Esophagus squamous epithelium (tissue), 5 donors: ENCODE measurements at regions not wholly inside any gene's neighbourhood (a gene's known extent, or its start where the extent isn't known, plus 50 kb on each side); places are given as distances from the start of the nearest gene placed in this dataset.

Experiments
- DNase-seq: peaks from one replicate; lab custom pipeline; 2025; lab: John Stamatoyannopoulos, UW
- H3K27ac ChIP-seq, 4 donors: fragments of 200-600 bp; sonication (generic); one replicate each; pipeline ENCODE4 v1.5.1; 2016 to 2019; ENCODE audit warnings: mild to moderate bottlenecking in 1 of 4
- H3K27me3 ChIP-seq, 4 donors: fragments of 200-600 bp; sonication (generic); 1 replicate in 3 of 4; 2 replicates in 1 of 4; pipeline versions ENCODE4 v1.5.1 to v1.6.0; 2017 to 2021; ENCODE audit warnings: antibody characterized with exemption in 1 of 4
- H3K36me3 ChIP-seq, 3 donors: fragments of 200-600 bp; sonication (generic); one replicate each; pipeline ENCODE4 v1.5.1; 2016 to 2019
- H3K4me1 ChIP-seq, 3 donors: fragments of 200-600 bp; sonication (generic); one replicate each; pipeline ENCODE4 v1.5.1; 2017 to 2019
- H3K4me3 ChIP-seq, 4 donors: fragments of 200-600 bp; sonication (generic); 1 replicate in 3 of 4; 2 replicates in 1 of 4; pipeline ENCODE4 v1.5.1; 2016 to 2019; ENCODE audit warnings: mild to moderate bottlenecking in 2 of 4, moderate library complexity in 1 of 4
- H3K9me3 ChIP-seq, 3 donors: fragments of 200-600 bp; sonication (generic); one replicate each; pipeline ENCODE4 v1.5.1; 2016 to 2019
- POLR2A ChIP-seq, 4 donors: fragments of 450-650 bp; IDR thresholded peaks; one replicate each; pipeline ENCODE4 v1.6.1; 2017; ENCODE audit warnings: antibody characterized with exemption in 4 of 4, mild to moderate bottlenecking in 4 of 4, moderate library complexity in 3 of 4
- WGBS, 2 donors: methylation state at CpG; one replicate each; pipeline ENCODE4 v1.1.5; 2018; 5-methylcytosine and 5-hydroxymethylcytosine counted together
- intact Hi-C: fragments of 100-400 bp; cut with DNase I; formaldehyde crosslinking; loops from one replicate; pipeline ENCODE4 v1.15.0; 2022
- TF ChIP-seq, protein P1 (sequence below), 6 experiments: fragments of 450-650 bp in 4 of 6; fragments of 200-600 bp in 2 of 6; sonication (generic) in 2 of 6; IDR thresholded peaks; one replicate each; pipeline ENCODE4 v1.5.1; 2016 to 2019; ENCODE audit warnings: antibody characterized with exemption in 6 of 6, mild to moderate bottlenecking in 4 of 6, moderate library complexity in 4 of 6
- donor health status: DM: yes; HTN: yes; CAD: no.

DNA sequence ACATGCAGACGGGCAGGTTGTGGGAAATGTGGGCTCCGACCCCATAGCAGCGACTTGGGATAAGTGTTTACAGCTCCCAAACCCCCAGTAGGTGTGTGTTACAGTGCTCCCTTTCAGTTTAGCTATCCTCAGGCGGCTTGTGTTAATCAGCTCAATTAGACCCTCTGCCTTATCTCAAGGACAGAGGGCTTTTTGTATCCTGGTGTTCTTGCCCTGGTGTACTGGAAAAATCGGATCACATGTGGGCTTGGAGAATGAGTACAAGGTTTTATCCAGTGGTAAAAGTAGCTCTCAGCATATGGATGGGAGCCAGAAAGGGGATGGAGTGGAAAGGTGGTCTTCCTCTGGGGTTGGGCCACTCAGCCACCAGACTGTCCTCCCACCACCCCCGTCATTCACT, 264.7 kb upstream of the SYT4 start:
- TF ChIP-seq POLR2A (IDR thresholded peaks at IDR 0.05) = no peak
- TF ChIP-seq, protein P1, sequence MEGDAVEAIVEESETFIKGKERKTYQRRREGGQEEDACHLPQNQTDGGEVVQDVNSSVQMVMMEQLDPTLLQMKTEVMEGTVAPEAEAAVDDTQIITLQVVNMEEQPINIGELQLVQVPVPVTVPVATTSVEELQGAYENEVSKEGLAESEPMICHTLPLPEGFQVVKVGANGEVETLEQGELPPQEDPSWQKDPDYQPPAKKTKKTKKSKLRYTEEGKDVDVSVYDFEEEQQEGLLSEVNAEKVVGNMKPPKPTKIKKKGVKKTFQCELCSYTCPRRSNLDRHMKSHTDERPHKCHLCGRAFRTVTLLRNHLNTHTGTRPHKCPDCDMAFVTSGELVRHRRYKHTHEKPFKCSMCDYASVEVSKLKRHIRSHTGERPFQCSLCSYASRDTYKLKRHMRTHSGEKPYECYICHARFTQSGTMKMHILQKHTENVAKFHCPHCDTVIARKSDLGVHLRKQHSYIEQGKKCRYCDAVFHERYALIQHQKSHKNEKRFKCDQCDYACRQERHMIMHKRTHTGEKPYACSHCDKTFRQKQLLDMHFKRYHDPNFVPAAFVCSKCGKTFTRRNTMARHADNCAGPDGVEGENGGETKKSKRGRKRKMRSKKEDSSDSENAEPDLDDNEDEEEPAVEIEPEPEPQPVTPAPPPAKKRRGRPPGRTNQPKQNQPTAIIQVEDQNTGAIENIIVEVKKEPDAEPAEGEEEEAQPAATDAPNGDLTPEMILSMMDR (IDR thresholded peaks at IDR 0.05) = no peak
- no peaks in the 10 kb centered on the region for H3K9me3 ChIP-seq
- 63 to 88% methylated on average over 2 to 3 of the region's 6 CpGs for WGBS, 2 donors
- no peaks in the 10 kb centered on the region for H3K36me3 ChIP-seq
- H3K4me1 ChIP-seq = no peaks in the 10 kb centered on the region
- H3K27me3 ChIP-seq = no peaks in the 10 kb centered on the region
- no peak overlapping the region for H3K4me3 ChIP-seq
- intact Hi-C loops = no loop called here
- DNase-seq = no peak
- no peak overlapping the region for H3K27ac ChIP-seq

DNA sequence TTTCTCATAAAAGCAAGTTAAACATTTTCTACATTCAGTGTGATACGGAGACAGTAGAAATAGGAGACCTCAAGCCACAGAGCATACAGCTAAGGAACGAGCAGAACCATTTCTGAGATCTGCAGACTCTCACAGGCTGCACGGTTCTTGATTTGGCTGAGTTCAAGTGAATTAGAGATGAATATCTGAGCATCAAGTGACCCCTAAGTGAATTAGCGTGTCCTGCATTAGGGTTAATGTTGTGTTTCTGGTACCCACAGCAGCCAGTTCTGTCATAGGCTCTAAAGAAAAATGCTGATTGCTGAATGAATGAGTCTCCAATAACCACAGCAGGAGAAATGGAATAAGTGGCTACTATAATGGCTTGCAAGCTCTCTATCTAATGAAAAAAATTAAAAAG, 265.9 kb upstream of the SYT4 start:
- no peaks in the 10 kb centered on the region for H3K36me3 ChIP-seq
- intact Hi-C loops = no loop called here
- TF ChIP-seq, protein P1 (IDR thresholded peaks at IDR 0.05) = no peak
- no peak for TF ChIP-seq POLR2A (IDR thresholded peaks at IDR 0.05)
- no peaks in the 10 kb centered on the region for H3K4me1 ChIP-seq
- DNase-seq = no peak
- H3K9me3 ChIP-seq = no peaks in the 10 kb centered on the region
- no peak overlapping the region for H3K27ac ChIP-seq
- 65 to 79% methylated on average over 4 of the region's 4 CpGs for WGBS, 2 donors
- H3K4me3 ChIP-seq = no peak overlapping the region
- no peaks in the 10 kb centered on the region for H3K27me3 ChIP-seq

DNA sequence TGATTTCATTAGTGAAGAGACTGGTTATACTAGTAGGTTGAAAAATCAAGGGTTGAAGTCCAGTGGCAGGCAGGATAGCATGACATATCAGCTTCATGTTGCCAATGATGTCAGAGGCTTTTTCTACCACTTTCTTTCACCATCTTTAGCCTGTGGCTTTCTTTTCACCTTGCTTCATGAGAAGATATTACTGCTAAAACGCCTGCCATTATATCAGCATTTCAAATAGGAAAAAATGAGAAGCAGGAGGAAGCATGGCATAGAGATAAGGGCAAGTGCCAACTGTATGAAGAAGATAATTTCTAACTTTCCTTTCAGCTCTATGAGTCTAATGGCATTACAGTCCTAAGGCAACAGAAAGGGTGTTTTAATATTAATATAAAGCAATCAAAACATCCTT, 270.2 kb upstream of the SYT4 start:
- intact Hi-C loops = no loop called here
- H3K4me3 ChIP-seq = no peak overlapping the region
- TF ChIP-seq, protein P1 (IDR thresholded peaks at IDR 0.05) = no peak
- no peak for TF ChIP-seq POLR2A (IDR thresholded peaks at IDR 0.05)
- H3K4me1 ChIP-seq = no peaks in the 10 kb centered on the region
- no peaks in the 10 kb centered on the region for H3K27me3 ChIP-seq
- H3K27ac ChIP-seq = no peak overlapping the region
- no peaks in the 10 kb centered on the region for H3K9me3 ChIP-seq
- WGBS, 2 donors = 17 to 23% methylated on average over 1 of the region's 1 CpG
- no peak for DNase-seq
- no peaks in the 10 kb centered on the region for H3K36me3 ChIP-seq

DNA sequence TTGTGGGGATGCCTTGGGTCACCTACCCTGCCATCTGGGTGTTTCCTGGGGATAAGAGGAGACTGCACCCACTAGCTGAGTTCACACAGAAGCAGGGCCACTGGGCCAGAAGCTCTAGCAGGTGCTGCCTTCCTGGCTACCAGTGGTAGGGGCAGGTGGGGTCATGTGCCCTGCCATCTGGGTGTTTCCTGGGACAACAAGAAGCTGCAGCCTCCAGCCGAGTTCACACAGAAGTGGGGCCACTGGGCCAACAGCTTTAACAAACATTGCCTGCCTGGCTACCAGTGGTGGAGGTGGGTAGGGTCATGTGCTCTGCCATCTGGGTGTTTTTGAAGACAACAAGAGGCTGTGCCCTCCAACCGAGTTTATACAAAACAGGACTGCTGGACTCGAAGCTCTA, 282.2 kb upstream of the SYT4 start:
- Histone ChIP-seq H3K4me3 (no peak overlapping the region), H3K4me1 (no peaks in the 10 kb centered on the region), H3K36me3 (no peaks in the 10 kb centered on the region), H3K27ac (no peak overlapping the region), H3K9me3 (no peaks in the 10 kb centered on the region), H3K27me3 (no peaks in the 10 kb centered on the region)
- TF ChIP-seq POLR2A (IDR thresholded peaks at IDR 0.05) = no peak
- TF ChIP-seq, protein P1 (IDR thresholded peaks at IDR 0.05) = no peak
- no peak for DNase-seq
- intact Hi-C loops = no loop called here
- WGBS, 2 donors = 73% methylated on average over 3 of the region's 3 CpGs; no CpG with 5 or more reads in 1 of the 2 donors

DNA sequence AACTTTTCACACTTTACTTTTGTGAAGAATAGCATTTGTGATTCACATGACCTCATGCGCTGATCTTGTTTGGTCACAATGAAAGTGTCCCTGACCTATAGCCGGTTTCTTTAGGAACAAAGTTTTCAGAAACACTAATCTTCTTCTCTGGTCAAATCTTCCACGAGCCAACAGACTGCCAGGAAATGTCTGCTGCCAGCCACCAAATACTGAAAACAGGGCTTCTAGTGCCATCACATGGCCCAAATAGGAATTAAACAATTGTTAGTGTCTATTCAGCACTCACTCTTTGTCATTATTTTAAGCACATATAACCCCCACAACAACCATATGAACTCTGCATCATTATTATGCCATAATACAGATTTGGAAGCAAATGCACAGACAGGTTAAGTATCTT, 286.5 kb upstream of the SYT4 start:
- H3K27ac ChIP-seq = no peak overlapping the region
- no peaks in the 10 kb centered on the region for H3K9me3 ChIP-seq
- intact Hi-C loops = no loop called here
- H3K4me1 ChIP-seq = no peaks in the 10 kb centered on the region
- H3K4me3 ChIP-seq = no peak overlapping the region
- no peaks in the 10 kb centered on the region for H3K36me3 ChIP-seq
- TF ChIP-seq, protein P1 (IDR thresholded peaks at IDR 0.05) = peak in 4 of 6 experiments; percentile 22 to 41 (median 30)
- TF ChIP-seq POLR2A (IDR thresholded peaks at IDR 0.05) = no peak
- H3K27me3 ChIP-seq = no peaks in the 10 kb centered on the region
- no peak for DNase-seq
- WGBS, 2 donors = 25% methylated on average over 3 of the region's 3 CpGs
